HEK293T (cell line): ENCODE measurements at regions not wholly inside any gene's neighbourhood (a gene's known extent, or its start where the extent isn't known, plus 50 kb on each side); places are given as distances from the start of the nearest gene placed in this dataset.

Experiments used
- ARNT ChIP-seq: fragments of 450-650 bp; IDR thresholded peaks from 2 replicates; pipeline ENCODE4 v1.6.1; 2017; ENCODE audit warnings: mild to moderate bottlenecking
- BHLHE40 ChIP-seq: fragments of 450-650 bp; IDR thresholded peaks from 2 replicates; pipeline ENCODE4 v1.6.1; 2016; ENCODE audit warnings: mild to moderate bottlenecking, moderate library complexity, borderline replicate concordance
- FOXM1 ChIP-seq: fragments of 450-650 bp; IDR thresholded peaks from 2 replicates; pipeline ENCODE4 v1.6.1; 2017; ENCODE audit warnings: mild to moderate bottlenecking, borderline replicate concordance
- SP1 ChIP-seq: fragments of 450-650 bp; IDR thresholded peaks from 2 replicates; pipeline ENCODE4 v1.6.1; 2017
- SUZ12 ChIP-seq: fragments of 450-650 bp; IDR thresholded peaks from 2 replicates; pipeline ENCODE4 v1.6.1; 2016; ENCODE audit warnings: mild to moderate bottlenecking
- TF ChIP-seq, protein P1 (sequence below): fragments of 450-650 bp; IDR thresholded peaks from 2 replicates; pipeline ENCODE4 v1.6.1; 2016

GRCh38 chr9:75692309-75692708 is 198.2 kb upstream of the PCSK5 start:
- TF ChIP-seq, protein P1, sequence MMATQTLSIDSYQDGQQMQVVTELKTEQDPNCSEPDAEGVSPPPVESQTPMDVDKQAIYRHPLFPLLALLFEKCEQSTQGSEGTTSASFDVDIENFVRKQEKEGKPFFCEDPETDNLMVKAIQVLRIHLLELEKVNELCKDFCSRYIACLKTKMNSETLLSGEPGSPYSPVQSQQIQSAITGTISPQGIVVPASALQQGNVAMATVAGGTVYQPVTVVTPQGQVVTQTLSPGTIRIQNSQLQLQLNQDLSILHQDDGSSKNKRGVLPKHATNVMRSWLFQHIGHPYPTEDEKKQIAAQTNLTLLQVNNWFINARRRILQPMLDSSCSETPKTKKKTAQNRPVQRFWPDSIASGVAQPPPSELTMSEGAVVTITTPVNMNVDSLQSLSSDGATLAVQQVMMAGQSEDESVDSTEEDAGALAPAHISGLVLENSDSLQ, result no peak
- TF ChIP-seq SP1 (no peak), ARNT (no peak), FOXM1 (no peak), BHLHE40 (no peak), SUZ12 (no peak)
